ENCODE measurements at regions not wholly inside any gene's neighbourhood (a gene's known extent, or its start where the extent isn't known, plus 50 kb on each side); places are given as distances from the start of the nearest gene placed in this dataset.

DNA sequence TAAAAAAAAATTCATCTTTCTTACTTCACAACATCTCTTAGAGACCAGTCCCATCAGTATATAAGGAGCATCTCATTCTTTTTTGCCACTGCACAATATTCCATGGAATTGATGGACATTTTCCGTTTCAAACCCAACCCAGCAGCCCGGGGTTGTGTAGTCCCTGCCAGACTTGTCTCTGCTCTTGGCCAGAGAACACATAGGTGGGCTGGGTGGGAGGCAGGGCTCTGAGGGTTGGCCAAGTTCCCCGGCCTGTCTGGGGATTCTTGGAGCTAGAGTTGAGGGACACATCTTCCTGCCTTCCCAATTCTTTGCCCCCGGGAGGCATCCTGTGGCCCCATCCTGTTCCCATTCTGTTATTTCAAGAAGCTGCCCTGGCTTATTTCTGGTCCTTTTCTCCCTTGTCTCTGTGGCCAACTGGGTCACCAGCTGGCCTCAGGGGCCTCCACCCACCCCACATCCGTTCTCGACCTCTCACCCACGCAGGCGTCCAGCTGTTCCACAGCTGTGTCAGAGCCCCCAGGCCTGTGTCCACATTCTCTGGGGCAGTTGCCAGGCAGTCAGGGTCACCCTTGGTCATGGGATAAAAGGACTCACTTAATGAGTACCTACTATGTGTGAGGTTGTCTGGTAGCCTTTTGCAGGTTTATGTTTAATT is 52.0 kb upstream of the CCDC63 start:
- ATAC-seq, result no peak
- no peak overlapping the region for H3K27ac Mint-ChIP-seq

DNA sequence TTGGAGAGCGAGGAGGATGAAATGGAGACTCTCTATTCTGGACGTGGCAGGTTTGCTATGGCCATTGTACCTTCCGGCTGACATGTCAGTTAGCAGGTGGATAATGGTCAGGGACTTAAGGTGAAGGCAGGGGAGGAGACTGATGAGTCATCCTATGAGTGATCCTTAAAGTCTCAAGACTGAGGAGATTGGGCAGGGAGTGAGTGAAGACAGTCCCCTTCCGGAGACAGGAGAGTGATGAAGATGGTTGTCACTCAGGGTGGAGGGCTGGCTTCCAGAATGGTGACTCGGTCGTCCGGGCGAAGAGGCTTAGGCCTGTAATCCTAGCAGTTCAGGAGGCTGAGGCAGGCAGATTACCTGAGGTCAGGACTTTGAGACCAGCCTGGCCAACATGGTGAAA is 49.8 kb upstream of the CCDC63 start:
- peaks cover 0 to 19% (median 6%) of the 10 kb centered on the region in 9 donors for H3K9me3 Mint-ChIP-seq
- H3K36me3 Mint-ChIP-seq, result peaks cover 0 to 9% (median 0%) of the 10 kb centered on the region in 3 donors
- no peaks in the 10 kb centered on the region for H3K27me3 Mint-ChIP-seq
- no peaks in the 10 kb centered on the region for H3K4me1 Mint-ChIP-seq
- POLR2A ChIA-PET, result no interaction called here
- DNase-seq (no peak), ATAC-seq (no peak)
- H3K27ac Mint-ChIP-seq, result peak overlapping the region in 1 of 10 donors; percentile 49
- no peak overlapping the region for H3K4me3 Mint-ChIP-seq

More for the DNA sequence above, 52.0 kb upstream of the CCDC63 start:
- Mint-ChIP-seq H3K27me3 (no peaks in the 10 kb centered on the region), H3K36me3 (peaks cover 0 to under 1% (median 0%) of the 10 kb centered on the region in 3 donors), H3K4me3 (no peak overlapping the region), H3K4me1 (no peaks in the 10 kb centered on the region), H3K9me3 (peaks cover 0 to 9% (median under 1%) of the 10 kb centered on the region in 9 donors)
- POLR2A ChIA-PET, result no interaction called here
- DNase-seq, result no peak
